ENCODE measurements at regions not wholly inside any gene's neighbourhood (a gene's known extent, or its start where the extent isn't known, plus 50 kb on each side); places are given as distances from the start of the nearest gene placed in this dataset.

DNA sequence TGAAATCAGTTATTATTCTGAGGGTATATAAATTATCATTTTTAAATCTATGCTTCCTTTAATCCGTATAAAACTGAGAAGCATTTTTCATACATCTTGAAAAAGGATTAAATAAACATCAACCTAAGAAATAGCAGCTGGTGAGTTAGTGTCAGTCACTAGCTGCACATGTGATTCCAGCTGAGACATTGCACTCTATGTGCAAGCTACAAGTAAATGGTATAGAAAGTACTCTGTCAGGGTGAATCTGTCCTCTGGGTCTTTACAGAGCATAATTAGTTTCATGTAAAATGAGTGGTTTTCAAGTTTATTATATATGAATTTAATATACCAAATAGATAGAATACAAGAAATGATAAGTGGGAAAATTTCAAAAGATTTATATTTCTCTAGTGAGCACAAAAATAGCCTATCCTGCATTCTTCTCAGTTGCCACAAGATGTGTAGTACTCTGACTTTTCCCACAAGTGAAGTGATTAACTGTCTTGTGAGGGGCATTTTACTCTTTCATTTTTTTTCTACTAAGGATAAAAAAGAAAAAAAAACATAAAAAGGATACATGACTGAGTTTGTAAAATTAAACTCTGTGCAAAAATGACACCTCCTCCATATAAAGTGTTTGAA lies 1372.1 kb downstream of the PCDH9 start:
- Histone ChIP-seq H3K9me3 (ENCODE audit: insufficient read depth, low read length) (no peaks in the 10 kb centered on the region), H3K4me3 (ENCODE audit: insufficient read length, low read depth) (no peak overlapping the region), H3K27me3 (ENCODE audit: insufficient read depth, insufficient read length) (no peaks in the 10 kb centered on the region), H3K4me1 (ENCODE audit: insufficient read depth, insufficient read length) (no peaks in the 10 kb centered on the region), H3K36me3 (ENCODE audit: insufficient read depth, insufficient read length, low read length) (no peaks in the 10 kb centered on the region), H3K9ac (ENCODE audit: insufficient read length, low read depth) (no peak overlapping the region)
- no peak for TF ChIP-seq SUZ12 (IDR thresholded peaks at IDR 0.05; ENCODE audit: extremely low read depth, insufficient read depth, insufficient read length)
- TF ChIP-seq YY1 (IDR thresholded peaks at IDR 0.05; ENCODE audit: insufficient read depth, insufficient read length), result no peak
- TF ChIP-seq ZNF274 (IDR thresholded peaks at IDR 0.05; ENCODE audit: low read depth, low read length), result no peak
- no peak for DNase-seq (ENCODE audit: low read depth, low spot score)

DNA sequence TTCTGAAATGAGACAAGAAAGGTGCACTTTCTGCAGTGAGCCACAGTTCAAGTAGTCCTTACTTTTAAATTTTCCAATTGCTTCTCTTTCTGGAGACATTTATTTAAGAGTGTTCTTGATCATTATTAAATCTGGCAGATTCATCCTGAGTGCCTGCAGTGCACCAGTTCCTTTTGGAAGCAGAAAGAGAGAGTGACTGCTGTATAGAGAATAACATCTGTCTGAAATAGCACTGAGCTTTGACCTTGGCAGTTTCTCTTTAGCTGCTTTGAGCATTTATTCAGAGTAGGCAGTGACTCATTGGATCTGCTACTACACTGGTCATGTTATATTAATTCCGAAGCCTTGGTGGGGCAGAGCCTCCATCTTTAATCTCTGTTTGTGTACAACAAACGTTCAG lies 1373.7 kb downstream of the PCDH9 start:
- TF ChIP-seq YY1 (IDR thresholded peaks at IDR 0.05; ENCODE audit: insufficient read depth, insufficient read length), result no peak
- TF ChIP-seq ZNF274 (IDR thresholded peaks at IDR 0.05; ENCODE audit: low read depth, low read length), result no peak
- no peak for TF ChIP-seq SUZ12 (IDR thresholded peaks at IDR 0.05; ENCODE audit: extremely low read depth, insufficient read depth, insufficient read length)
- H3K9ac ChIP-seq (ENCODE audit: insufficient read length, low read depth), result no peak overlapping the region
- no peaks in the 10 kb centered on the region for H3K9me3 ChIP-seq (ENCODE audit: insufficient read depth, low read length)
- no peaks in the 10 kb centered on the region for H3K27me3 ChIP-seq (ENCODE audit: insufficient read depth, insufficient read length)
- H3K36me3 ChIP-seq (ENCODE audit: insufficient read depth, insufficient read length, low read length), result no peaks in the 10 kb centered on the region
- DNase-seq (ENCODE audit: low read depth, low spot score), result no peak
- no peaks in the 10 kb centered on the region for H3K4me1 ChIP-seq (ENCODE audit: insufficient read depth, insufficient read length)
- no peak overlapping the region for H3K4me3 ChIP-seq (ENCODE audit: insufficient read length, low read depth)

DNA sequence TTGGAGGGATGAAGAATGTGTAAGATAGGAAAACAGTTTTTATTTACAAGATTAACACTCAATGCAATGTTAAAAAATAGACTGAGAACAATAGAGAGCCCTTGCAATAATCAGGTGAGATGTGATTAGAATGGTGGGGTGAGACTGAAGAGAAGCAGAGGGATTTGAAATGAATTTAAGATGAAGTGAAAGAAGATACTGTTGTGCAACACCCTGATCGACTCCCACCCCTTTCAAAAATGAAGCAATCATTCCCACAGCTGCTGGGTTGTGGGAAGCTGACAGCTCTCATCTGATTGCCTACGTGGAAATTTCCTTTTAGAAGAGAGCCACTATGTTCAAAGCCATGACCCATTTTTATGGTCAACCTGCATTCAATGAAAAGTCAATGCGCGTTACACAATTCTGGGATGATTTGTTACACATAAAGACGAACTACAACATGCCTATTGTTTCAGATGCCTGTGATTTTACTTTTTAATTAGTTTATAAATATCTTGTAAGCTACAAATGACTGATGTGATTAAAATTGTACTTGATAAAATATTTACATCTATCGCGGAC lies 1374.8 kb downstream of the PCDH9 start:
- no peak overlapping the region for H3K4me3 ChIP-seq (ENCODE audit: insufficient read length, low read depth)
- TF ChIP-seq YY1 (IDR thresholded peaks at IDR 0.05; ENCODE audit: insufficient read depth, insufficient read length) (no peak), SUZ12 (IDR thresholded peaks at IDR 0.05; ENCODE audit: extremely low read depth, insufficient read depth, insufficient read length) (no peak), ZNF274 (IDR thresholded peaks at IDR 0.05; ENCODE audit: low read depth, low read length) (no peak)
- H3K4me1 ChIP-seq (ENCODE audit: insufficient read depth, insufficient read length), result no peaks in the 10 kb centered on the region
- H3K9ac ChIP-seq (ENCODE audit: insufficient read length, low read depth), result no peak overlapping the region
- DNase-seq (ENCODE audit: low read depth, low spot score), result no peak
- no peaks in the 10 kb centered on the region for H3K27me3 ChIP-seq (ENCODE audit: insufficient read depth, insufficient read length)
- no peaks in the 10 kb centered on the region for H3K36me3 ChIP-seq (ENCODE audit: insufficient read depth, insufficient read length, low read length)
- H3K9me3 ChIP-seq (ENCODE audit: insufficient read depth, low read length), result no peaks in the 10 kb centered on the region

GRCh38 chr13:65854431-65854830 lies 1375.7 kb downstream of the PCDH9 start:
- H3K9me3 ChIP-seq (ENCODE audit: insufficient read depth, low read length), result no peaks in the 10 kb centered on the region
- H3K36me3 ChIP-seq (ENCODE audit: insufficient read depth, insufficient read length, low read length), result no peaks in the 10 kb centered on the region
- no peaks in the 10 kb centered on the region for H3K27me3 ChIP-seq (ENCODE audit: insufficient read depth, insufficient read length)
- H3K4me1 ChIP-seq (ENCODE audit: insufficient read depth, insufficient read length), result no peaks in the 10 kb centered on the region
- no peak overlapping the region for H3K9ac ChIP-seq (ENCODE audit: insufficient read length, low read depth)
- no peak for DNase-seq (ENCODE audit: low read depth, low spot score)
- TF ChIP-seq YY1 (IDR thresholded peaks at IDR 0.05; ENCODE audit: insufficient read depth, insufficient read length), result no peak
- no peak for TF ChIP-seq ZNF274 (IDR thresholded peaks at IDR 0.05; ENCODE audit: low read depth, low read length)
- TF ChIP-seq SUZ12 (IDR thresholded peaks at IDR 0.05; ENCODE audit: extremely low read depth, insufficient read depth, insufficient read length), result no peak
- H3K4me3 ChIP-seq (ENCODE audit: insufficient read length, low read depth), result no peak overlapping the region

GRCh38 chr13:65844266-65844841 lies 1385.8 kb downstream of the PCDH9 start:
- no peak for DNase-seq (ENCODE audit: low read depth, low spot score)
- H3K9ac ChIP-seq (ENCODE audit: insufficient read length, low read depth), result no peak overlapping the region
- H3K4me1 ChIP-seq (ENCODE audit: insufficient read depth, insufficient read length), result no peaks in the 10 kb centered on the region
- TF ChIP-seq ZNF274 (IDR thresholded peaks at IDR 0.05; ENCODE audit: low read depth, low read length), result no peak
- TF ChIP-seq YY1 (IDR thresholded peaks at IDR 0.05; ENCODE audit: insufficient read depth, insufficient read length), result no peak
- TF ChIP-seq SUZ12 (IDR thresholded peaks at IDR 0.05; ENCODE audit: extremely low read depth, insufficient read depth, insufficient read length), result no peak
- H3K9me3 ChIP-seq (ENCODE audit: insufficient read depth, low read length), result no peaks in the 10 kb centered on the region
- no peaks in the 10 kb centered on the region for H3K27me3 ChIP-seq (ENCODE audit: insufficient read depth, insufficient read length)
- no peaks in the 10 kb centered on the region for H3K36me3 ChIP-seq (ENCODE audit: insufficient read depth, insufficient read length, low read length)
- no peak overlapping the region for H3K4me3 ChIP-seq (ENCODE audit: insufficient read length, low read depth)

DNA sequence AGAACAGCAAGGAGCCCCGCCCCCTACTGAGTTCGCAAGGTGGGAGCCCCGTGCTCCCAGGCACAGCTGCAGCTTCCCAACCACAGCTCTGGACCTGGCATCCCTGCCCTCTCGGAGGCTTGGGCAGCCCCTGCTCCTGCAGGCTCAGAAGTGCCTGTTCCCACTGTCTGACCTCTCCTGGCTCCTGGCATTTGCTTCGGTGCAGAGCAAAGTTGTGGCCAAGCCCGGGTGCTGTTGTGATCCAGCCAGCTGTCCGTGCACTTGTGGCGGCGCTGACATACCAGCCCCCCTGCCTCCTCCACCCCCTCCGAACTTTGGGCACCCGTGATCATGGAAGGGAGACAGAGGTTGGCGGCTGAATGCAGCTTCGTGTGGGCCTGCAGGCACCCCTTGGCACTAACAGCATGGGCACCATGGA lies 1386.8 kb downstream of the PCDH9 start:
- Histone ChIP-seq H3K36me3 (ENCODE audit: insufficient read depth, insufficient read length, low read length) (no peaks in the 10 kb centered on the region), H3K27me3 (ENCODE audit: insufficient read depth, insufficient read length) (no peaks in the 10 kb centered on the region)
- TF ChIP-seq YY1 (IDR thresholded peaks at IDR 0.05; ENCODE audit: insufficient read depth, insufficient read length) (no peak), ZNF274 (IDR thresholded peaks at IDR 0.05; ENCODE audit: low read depth, low read length) (no peak), SUZ12 (IDR thresholded peaks at IDR 0.05; ENCODE audit: extremely low read depth, insufficient read depth, insufficient read length) (no peak)

GRCh38 chr13:65841156-65841555 lies 1389.0 kb downstream of the PCDH9 start:
- no peaks in the 10 kb centered on the region for H3K27me3 ChIP-seq (ENCODE audit: insufficient read depth, insufficient read length)
- no peaks in the 10 kb centered on the region for H3K36me3 ChIP-seq (ENCODE audit: insufficient read depth, insufficient read length, low read length)
- H3K4me3 ChIP-seq (ENCODE audit: insufficient read length, low read depth), result no peak overlapping the region
- TF ChIP-seq YY1 (IDR thresholded peaks at IDR 0.05; ENCODE audit: insufficient read depth, insufficient read length), result no peak
- TF ChIP-seq ZNF274 (IDR thresholded peaks at IDR 0.05; ENCODE audit: low read depth, low read length), result no peak
- TF ChIP-seq SUZ12 (IDR thresholded peaks at IDR 0.05; ENCODE audit: extremely low read depth, insufficient read depth, insufficient read length), result no peak
- DNase-seq (ENCODE audit: low read depth, low spot score), result no peak
- no peaks in the 10 kb centered on the region for H3K4me1 ChIP-seq (ENCODE audit: insufficient read depth, insufficient read length)
- H3K9ac ChIP-seq (ENCODE audit: insufficient read length, low read depth), result no peak overlapping the region
- H3K9me3 ChIP-seq (ENCODE audit: insufficient read depth, low read length), result no peaks in the 10 kb centered on the region

More for the DNA sequence above, 1386.8 kb downstream of the PCDH9 start:
- no peaks in the 10 kb centered on the region for H3K9me3 ChIP-seq (ENCODE audit: insufficient read depth, low read length)
- no peak for DNase-seq (ENCODE audit: low read depth, low spot score)
- H3K4me1 ChIP-seq (ENCODE audit: insufficient read depth, insufficient read length), result no peaks in the 10 kb centered on the region
- no peak overlapping the region for H3K9ac ChIP-seq (ENCODE audit: insufficient read length, low read depth)
- H3K4me3 ChIP-seq (ENCODE audit: insufficient read length, low read depth), result no peak overlapping the region
